ENCODE measurements at regions not wholly inside any gene's neighbourhood (a gene's known extent, or its start where the extent isn't known, plus 50 kb on each side); places are given as distances from the start of the nearest gene placed in this dataset.

DNA sequence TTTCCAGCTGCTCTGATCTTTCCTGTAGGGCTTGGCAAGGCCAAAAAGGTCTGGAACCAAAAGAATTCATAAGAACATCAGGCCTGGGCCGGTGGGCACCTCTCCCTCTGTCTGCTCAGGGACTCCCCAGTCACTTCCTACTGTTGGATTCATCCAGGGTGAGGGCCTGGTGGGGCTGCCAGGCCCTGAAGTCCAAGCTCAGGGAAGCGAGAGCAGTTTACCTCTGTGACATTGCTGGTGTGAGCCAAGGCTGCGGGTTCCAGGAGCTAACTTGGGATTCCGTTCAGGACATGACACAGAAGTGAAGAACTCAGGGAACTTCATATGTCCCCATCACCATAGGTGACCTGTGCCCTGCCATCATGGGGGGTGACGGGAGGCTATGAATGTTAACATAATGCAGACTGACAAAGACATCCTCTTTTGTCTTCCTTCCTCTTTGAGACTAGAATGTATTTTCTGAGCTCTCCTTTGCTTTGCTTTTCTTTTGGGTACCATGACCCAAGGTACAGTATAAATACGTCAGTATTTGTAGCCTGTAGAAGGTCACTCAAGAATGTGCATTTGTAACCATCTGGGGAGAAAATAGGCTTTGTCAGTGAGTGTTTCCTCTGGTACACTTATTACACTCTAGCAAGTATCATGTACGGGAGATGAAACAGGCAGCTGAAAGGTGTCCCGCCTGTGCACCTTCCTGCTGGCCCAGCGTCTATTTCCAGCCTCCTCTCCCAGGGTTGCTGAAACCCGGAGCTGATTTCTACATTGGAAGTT lies 130.5 kb upstream of the SLC1A4 start:
- TF ChIP-seq CEBPB (IDR thresholded peaks at IDR 0.05) (no peak), ZBTB7A (IDR thresholded peaks at IDR 0.05; ENCODE audit: low read depth) (no peak), TCF12 (IDR thresholded peaks at IDR 0.05; ENCODE audit: low read depth) (no peak), FOXM1 (IDR thresholded peaks at IDR 0.05; ENCODE audit: borderline replicate concordance, low read depth) (no peak)
- TF ChIP-seq, protein P1, sequence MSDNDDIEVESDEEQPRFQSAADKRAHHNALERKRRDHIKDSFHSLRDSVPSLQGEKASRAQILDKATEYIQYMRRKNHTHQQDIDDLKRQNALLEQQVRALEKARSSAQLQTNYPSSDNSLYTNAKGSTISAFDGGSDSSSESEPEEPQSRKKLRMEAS (IDR thresholded peaks at IDR 0.05): no peak

DNA sequence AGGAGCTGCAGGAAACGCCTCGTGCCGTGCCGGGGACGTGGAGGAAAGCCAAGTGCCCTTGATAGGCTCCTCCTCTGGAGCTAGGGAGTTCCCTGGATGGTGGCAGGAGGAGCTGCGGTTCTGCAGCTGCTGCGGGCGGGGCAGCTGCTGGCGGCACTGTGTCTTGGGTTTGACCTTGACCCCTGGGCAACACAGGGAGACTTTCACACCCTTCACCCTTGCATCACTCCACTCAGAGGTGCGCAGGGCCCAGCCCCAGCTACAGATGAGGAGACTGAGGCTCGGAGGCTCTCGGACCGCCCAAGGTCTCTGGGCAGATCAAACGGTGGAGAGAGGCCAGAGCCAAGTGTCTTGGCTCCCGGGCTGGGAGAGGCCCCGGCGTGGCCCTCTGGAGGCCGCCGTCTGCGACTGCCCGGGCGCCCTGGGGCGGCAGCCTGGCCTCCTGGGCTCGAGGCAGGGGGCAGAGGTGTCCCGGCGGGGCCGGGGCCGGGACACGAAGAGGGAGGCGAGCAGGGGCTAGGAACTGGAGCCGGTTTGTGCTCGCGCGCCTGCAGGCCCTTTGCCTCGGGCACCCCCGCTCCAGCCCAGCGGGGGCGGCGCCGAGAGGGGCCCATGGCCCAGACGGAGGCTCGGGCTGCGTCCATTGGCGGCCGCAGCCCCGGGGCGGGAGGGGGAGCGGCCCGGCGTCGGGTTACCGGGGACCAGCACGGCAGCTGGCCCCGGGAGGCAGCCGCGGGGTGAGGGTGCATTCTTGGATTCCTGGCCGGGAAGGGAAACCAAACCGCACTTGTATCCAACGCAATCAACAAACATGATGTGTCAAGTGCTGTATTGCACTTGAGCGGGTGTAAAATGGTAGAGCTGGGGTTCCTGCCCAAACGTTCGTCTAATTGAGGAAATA lies 129.6 kb upstream of the SLC1A4 start:
- TF ChIP-seq EGR1 (IDR thresholded peaks at IDR 0.05): peak; percentile 66; the same call in 1 of the 2 replicates
- TF ChIP-seq NFIC (IDR thresholded peaks at IDR 0.05): peak; percentile 47
- peak; percentile 53 for TF ChIP-seq TEAD4 (IDR thresholded peaks at IDR 0.05)
- TF ChIP-seq, protein P1 (IDR thresholded peaks at IDR 0.05): peak; percentile 61
- TF ChIP-seq TAF1 (IDR thresholded peaks at IDR 0.05; ENCODE audit: low read depth): peak; percentile 52; the same call in 1 of the 2 replicates
- TF ChIP-seq EP300 (IDR thresholded peaks at IDR 0.05; ENCODE audit: borderline replicate concordance): no peak; the same call in 1 of the 2 replicates
- TF ChIP-seq, protein P2, sequence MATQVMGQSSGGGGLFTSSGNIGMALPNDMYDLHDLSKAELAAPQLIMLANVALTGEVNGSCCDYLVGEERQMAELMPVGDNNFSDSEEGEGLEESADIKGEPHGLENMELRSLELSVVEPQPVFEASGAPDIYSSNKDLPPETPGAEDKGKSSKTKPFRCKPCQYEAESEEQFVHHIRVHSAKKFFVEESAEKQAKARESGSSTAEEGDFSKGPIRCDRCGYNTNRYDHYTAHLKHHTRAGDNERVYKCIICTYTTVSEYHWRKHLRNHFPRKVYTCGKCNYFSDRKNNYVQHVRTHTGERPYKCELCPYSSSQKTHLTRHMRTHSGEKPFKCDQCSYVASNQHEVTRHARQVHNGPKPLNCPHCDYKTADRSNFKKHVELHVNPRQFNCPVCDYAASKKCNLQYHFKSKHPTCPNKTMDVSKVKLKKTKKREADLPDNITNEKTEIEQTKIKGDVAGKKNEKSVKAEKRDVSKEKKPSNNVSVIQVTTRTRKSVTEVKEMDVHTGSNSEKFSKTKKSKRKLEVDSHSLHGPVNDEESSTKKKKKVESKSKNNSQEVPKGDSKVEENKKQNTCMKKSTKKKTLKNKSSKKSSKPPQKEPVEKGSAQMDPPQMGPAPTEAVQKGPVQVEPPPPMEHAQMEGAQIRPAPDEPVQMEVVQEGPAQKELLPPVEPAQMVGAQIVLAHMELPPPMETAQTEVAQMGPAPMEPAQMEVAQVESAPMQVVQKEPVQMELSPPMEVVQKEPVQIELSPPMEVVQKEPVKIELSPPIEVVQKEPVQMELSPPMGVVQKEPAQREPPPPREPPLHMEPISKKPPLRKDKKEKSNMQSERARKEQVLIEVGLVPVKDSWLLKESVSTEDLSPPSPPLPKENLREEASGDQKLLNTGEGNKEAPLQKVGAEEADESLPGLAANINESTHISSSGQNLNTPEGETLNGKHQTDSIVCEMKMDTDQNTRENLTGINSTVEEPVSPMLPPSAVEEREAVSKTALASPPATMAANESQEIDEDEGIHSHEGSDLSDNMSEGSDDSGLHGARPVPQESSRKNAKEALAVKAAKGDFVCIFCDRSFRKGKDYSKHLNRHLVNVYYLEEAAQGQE (IDR thresholded peaks at IDR 0.05; ENCODE audit: low read depth): no peak
- no peak for TF ChIP-seq CREB1 (IDR thresholded peaks at IDR 0.05; ENCODE audit: low read depth)
- TF ChIP-seq FOXM1 (IDR thresholded peaks at IDR 0.05; ENCODE audit: borderline replicate concordance, low read depth): no peak
- no peak for TF ChIP-seq RAD21 (IDR thresholded peaks at IDR 0.05; ENCODE audit: low read depth)
- TF ChIP-seq YY1 (IDR thresholded peaks at IDR 0.05; ENCODE audit: low read depth): 0 out of 2 replicates have a peak, but pooled peaks have one; percentile 7
- TF ChIP-seq TCF12 (IDR thresholded peaks at IDR 0.05; ENCODE audit: low read depth): peak; percentile 44
- no peak; the same call in 1 of the 2 replicates for TF ChIP-seq ZBTB7A (IDR thresholded peaks at IDR 0.05; ENCODE audit: low read depth)
- no peak for TF ChIP-seq CEBPB (IDR thresholded peaks at IDR 0.05)
- TF ChIP-seq, protein P3, sequence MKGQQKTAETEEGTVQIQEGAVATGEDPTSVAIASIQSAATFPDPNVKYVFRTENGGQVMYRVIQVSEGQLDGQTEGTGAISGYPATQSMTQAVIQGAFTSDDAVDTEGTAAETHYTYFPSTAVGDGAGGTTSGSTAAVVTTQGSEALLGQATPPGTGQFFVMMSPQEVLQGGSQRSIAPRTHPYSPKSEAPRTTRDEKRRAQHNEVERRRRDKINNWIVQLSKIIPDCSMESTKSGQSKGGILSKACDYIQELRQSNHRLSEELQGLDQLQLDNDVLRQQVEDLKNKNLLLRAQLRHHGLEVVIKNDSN (IDR thresholded peaks at IDR 0.05): no peak

DNA sequence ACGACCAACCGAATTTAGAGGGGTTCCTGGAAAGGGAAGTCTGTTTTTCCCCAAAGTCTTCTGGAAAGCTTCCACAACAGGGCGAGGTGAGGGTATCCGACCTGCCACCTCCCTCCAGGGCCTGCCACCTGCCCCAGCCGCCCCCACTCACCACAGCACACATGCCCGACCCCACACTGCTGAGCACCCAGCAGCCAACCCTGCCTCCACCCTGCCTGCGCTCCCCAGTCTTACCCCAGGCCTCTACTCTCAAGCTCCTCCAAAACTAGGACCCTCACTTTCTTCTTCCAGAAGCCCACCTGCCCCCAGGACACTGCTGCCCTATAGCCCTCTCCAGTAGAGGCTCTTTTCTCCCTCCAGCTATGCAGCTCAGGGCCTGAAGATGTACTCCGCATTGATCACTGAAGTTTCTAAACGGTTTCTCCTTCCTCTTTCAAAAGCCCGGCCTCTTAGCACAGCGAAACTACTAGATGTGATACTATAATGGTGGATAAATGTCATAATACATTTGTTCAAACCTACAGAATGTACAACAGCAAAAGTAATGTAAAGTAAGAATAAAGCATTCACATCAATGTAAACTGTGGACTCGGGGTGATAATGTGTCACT lies 128.8 kb upstream of the SLC1A4 start:
- no peak for TF ChIP-seq CEBPB (IDR thresholded peaks at IDR 0.05)
- TF ChIP-seq TCF12 (IDR thresholded peaks at IDR 0.05; ENCODE audit: low read depth): no peak
- 0 out of 2 replicates have a peak, but pooled peaks have one; percentile 8 for TF ChIP-seq EGR1 (IDR thresholded peaks at IDR 0.05)
- no peak for TF ChIP-seq RAD21 (IDR thresholded peaks at IDR 0.05; ENCODE audit: low read depth)

DNA sequence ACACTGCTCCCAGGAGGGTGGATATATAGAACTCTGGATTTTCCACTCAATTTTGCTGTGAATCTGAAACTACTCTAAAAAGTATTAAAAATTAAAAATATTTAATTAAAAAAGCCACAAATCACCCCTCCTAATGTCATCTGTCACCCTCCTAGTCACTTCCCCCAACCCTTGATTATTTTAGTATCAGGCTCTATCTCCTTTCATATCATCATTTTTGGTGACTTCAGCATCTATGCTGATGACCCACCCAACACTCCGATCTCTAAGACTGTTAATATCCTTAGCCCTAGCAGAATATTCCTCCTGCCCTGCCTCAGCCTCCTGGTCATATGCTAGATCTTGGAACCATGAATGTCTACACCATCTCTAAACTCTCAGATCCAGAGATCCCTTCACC lies 128.3 kb upstream of the SLC1A4 start:
- TF ChIP-seq CEBPB (IDR thresholded peaks at IDR 0.05): no peak
- no peak for TF ChIP-seq RAD21 (IDR thresholded peaks at IDR 0.05; ENCODE audit: low read depth)
- TF ChIP-seq TCF12 (IDR thresholded peaks at IDR 0.05; ENCODE audit: low read depth): no peak

DNA sequence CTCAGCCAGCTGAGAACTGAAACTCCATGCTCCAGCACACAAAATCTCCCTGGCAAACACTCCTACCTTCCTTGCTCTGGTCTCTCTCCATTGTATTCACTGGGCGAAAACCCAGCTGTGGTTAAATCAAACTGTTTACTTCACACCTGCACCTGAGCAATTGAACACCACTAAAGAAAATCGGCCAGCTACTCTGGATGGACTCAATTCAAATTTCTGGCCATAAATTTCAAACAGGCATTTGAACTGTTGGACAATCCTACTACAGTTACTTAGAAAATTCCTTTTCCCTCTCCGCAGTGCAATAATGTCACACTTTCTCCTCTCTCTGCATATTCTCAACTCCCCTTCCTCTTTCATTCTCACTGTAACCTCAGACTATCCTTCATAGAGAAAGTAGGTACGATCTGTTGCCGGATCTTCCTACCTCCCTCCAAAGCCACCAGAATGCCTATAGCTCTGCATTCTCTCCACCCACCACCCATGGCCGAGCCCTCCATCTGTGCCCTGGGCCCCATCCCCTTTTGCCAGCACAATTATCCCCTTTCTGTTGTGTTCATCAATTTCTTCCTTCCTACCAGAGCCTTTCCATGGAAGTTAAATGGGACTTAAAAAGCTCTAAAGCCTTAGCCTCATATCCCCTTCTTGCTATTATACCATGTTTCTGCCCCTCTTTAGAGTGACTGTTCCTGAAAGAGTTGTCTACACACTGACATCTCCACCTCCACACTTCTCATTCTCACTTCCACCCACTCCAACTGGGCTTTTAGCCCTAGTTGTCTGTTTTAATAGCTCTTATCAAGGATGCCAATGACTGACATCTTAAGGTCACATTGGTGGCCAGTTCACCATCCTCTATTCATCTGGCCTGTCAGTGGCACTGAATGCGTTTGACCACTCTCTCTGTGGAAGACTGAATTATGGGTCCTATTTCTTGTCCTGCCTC lies 127.5 kb upstream of the SLC1A4 start:
- TF ChIP-seq, protein P1 (IDR thresholded peaks at IDR 0.05): no peak
- TF ChIP-seq TEAD4 (IDR thresholded peaks at IDR 0.05) (no peak), TCF12 (IDR thresholded peaks at IDR 0.05; ENCODE audit: low read depth) (no peak), ZBTB7A (IDR thresholded peaks at IDR 0.05; ENCODE audit: low read depth) (no peak), TAF1 (IDR thresholded peaks at IDR 0.05; ENCODE audit: low read depth) (no peak), CEBPB (IDR thresholded peaks at IDR 0.05) (no peak), RAD21 (IDR thresholded peaks at IDR 0.05; ENCODE audit: low read depth) (no peak), NFIC (IDR thresholded peaks at IDR 0.05) (no peak), CREB1 (IDR thresholded peaks at IDR 0.05; ENCODE audit: low read depth) (no peak), YY1 (IDR thresholded peaks at IDR 0.05; ENCODE audit: low read depth) (no peak), EP300 (IDR thresholded peaks at IDR 0.05; ENCODE audit: borderline replicate concordance) (no peak), FOXM1 (IDR thresholded peaks at IDR 0.05; ENCODE audit: borderline replicate concordance, low read depth) (no peak)
- TF ChIP-seq, protein P3 (IDR thresholded peaks at IDR 0.05): no peak
- TF ChIP-seq, protein P2 (IDR thresholded peaks at IDR 0.05; ENCODE audit: low read depth): no peak

Data from Ishikawa (cell line).